GM18519 (cell line): ENCODE measurements at regions not wholly inside any gene's neighbourhood (a gene's known extent, or its start where the extent isn't known, plus 50 kb on each side); places are given as distances from the start of the nearest gene placed in this dataset.

Experiments
- ATAC-seq: cut with Tn5 transposase; IDR thresholded peaks from one replicate; pipeline ENCODE4 v1.9.1; 2021; ENCODE audit warnings: mild to moderate bottlenecking, moderate library complexity; ENCODE audit not compliant: unreplicated experiment, low FRiP score

DNA sequence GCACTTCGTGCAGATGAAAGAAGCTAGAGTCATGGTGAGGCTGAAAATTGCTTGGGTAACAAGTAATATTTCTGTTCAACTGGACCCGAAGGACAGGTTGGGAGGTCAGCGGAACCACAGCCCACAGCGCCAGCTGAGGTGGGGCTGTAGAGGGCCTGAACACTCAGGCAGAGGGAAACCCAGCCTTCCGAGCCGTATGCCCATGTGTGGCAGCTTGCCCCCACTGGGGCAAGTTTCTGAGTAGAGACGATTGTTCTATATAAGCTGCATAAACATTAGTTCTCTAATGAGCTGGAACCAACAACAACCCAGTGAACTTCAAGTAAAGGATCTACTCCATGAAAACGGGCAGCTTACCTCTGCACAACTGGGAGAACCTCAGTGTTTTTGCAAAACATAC, 58.4 kb upstream of the TNS3 start:
- no peak for ATAC-seq

GRCh38 chr7:47639495-47640110, 57.7 kb upstream of the TNS3 start:
- ATAC-seq, result no peak

- ATAC-seq, result no peak
These were observed 56.9 kb upstream of the TNS3 start for GRCh38 chr7:47638679-47639315.

- no peak for ATAC-seq
These were observed 54.7 kb upstream of the TNS3 start for GRCh38 chr7:47636433-47637175.

DNA sequence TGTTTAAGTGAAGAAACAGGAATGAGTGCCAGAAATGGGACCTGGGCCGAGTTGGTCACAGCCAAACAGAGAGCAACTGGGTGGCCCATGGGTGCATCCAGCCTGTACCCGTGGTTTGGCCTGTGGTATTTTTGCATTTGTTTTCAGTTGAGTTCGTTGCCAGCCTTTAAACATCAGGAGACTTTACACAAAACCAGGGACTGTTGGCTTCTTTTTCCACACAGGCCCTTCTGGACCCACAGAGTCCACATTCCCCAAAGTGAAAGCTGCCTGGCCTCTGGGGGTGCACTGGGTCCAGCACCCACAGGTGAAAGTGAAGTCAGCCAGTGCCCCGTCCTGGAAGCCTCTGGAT, 54.1 kb upstream of the TNS3 start:
- ATAC-seq, result no peak

- ATAC-seq, result no peak
These were observed 53.5 kb upstream of the TNS3 start for GRCh38 chr7:47635091-47636080.

- no peak for ATAC-seq
These were observed 52.4 kb upstream of the TNS3 start for GRCh38 chr7:47634273-47634672.

DNA sequence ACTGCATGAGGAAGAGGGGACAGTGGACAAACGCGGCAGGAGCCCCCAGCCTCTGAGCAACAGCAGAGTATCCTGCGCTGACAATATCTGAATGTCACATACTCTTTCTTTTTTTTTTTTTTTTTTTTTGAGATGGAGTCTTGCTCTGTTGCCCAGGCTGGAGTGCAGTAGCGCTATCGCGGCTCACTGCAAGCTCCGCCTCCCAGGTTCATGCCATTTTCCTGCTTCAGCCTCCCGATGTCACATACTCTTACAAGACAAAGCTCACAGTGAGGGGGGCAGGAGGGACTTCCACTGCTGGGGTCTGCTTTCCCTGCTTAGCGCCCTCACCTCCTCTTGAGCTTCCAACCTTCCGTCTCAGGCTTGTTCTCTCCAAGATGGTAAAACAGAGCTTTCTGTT, 51.2 kb upstream of the TNS3 start:
- no peak for ATAC-seq
